Heart right ventricle (tissue), 16 donors: ENCODE measurements at regions not wholly inside any gene's neighbourhood (a gene's known extent, or its start where the extent isn't known, plus 50 kb on each side); places are given as distances from the start of the nearest gene placed in this dataset.

ENCODE experiments used
- ATAC-seq, 8 donors: fragments of 200-7000 bp; cut with Tn5 transposase; one replicate each; pipeline ENCODE4 v1.9.1; 2020; ENCODE audit warnings: mild to moderate bottlenecking in 8 of 8, moderate library complexity in 8 of 8, moderate number of reproducible peaks in 1 of 8
- DNase-seq, 2 donors: peaks; one replicate each; pipeline ENCODE4 v3.0.0-alpha.2; 2020
- H3K27ac ChIP-seq, 10 donors: fragments of 200-600 bp; sonication (generic) in 2 of 10; one replicate each; pipeline versions ENCODE4 v1.5.0 to v1.8.0; 2020 to 2022; ENCODE audit warnings: mild to moderate bottlenecking in 3 of 10
- H3K27me3 ChIP-seq, 7 donors: fragments of 200-600 bp; one replicate each; pipeline ENCODE4 v1.8.0; 2021 to 2022; ENCODE audit warnings: mild to moderate bottlenecking in 2 of 7
- H3K36me3 ChIP-seq, 9 donors: fragments of 200-600 bp; sonication (generic) in 1 of 9; one replicate each; pipeline versions ENCODE4 v1.5.0 to v1.8.0; 2020 to 2022; ENCODE audit warnings: mild to moderate bottlenecking in 2 of 9
- H3K4me1 ChIP-seq, 9 donors: fragments of 200-600 bp; sonication (generic) in 1 of 9; one replicate each; pipeline versions ENCODE4 v1.5.0 to v1.8.0; 2020 to 2022; ENCODE audit warnings: mild to moderate bottlenecking in 4 of 9
- H3K4me3 ChIP-seq, 10 donors: fragments of 200-600 bp; sonication (generic) in 2 of 10; one replicate each; pipeline versions ENCODE4 v1.5.0 to v1.8.0; 2020 to 2022; ENCODE audit warnings: mild to moderate bottlenecking in 7 of 10, moderate library complexity in 2 of 10
- H3K9me3 ChIP-seq, 11 donors: fragments of 200-600 bp in 10 of 11; sonication (generic) in 2 of 11; one replicate each; pipeline versions ENCODE4 v1.5.0 to v1.8.0; 2013 to 2022; ENCODE audit warnings: mild to moderate bottlenecking in 2 of 11, control low read depth in 1 of 11, moderate library complexity in 1 of 11
- CTCF ChIP-seq, 9 donors: fragments of 200-600 bp; sonication (generic) in 2 of 9; IDR thresholded peaks; one replicate each; pipeline versions ENCODE4 v1.5.0 to v1.8.0; 2021 to 2022; ENCODE audit warnings: antibody characterized with exemption in 9 of 9, mild to moderate bottlenecking in 5 of 9, moderate library complexity in 1 of 9
- WGBS, 2 donors: extraction: QIAGEN DNeasy Blood & Tissue Kit; methylation state at CpG; one replicate each; pipeline ENCODE4 v1.1.7; 2013; ENCODE audit warnings: inconsistent platforms in 1 of 2; 5-methylcytosine and 5-hydroxymethylcytosine counted together
- intact Hi-C, 10 donors: fragments of 100-400 bp; cut with DNase I; formaldehyde crosslinking; loops; one replicate each; pipeline versions ENCODE4 v1.11.1 to v1.14.2; 2022
- donor health status: Arrhythmogenic right ventricular cardiomyopathy.
- donor health status: ischemic (EF 13 %, LVEDD 7.1; RV severe dilation, severe dysfunction).
- donor health status: healthy with polysubstance abuse.
- donor health status: DM: no; HTN: yes; CAD: no.
- donor health status: DM: no; HTN: no; CAD: no.
- donor health status: ischemic (EF 25% LVEDD 6.9; RV normal size, moderate dysfunction).
- donor health status: ischemic (EF 25% LVEDD 5.7; RV mildly dilated, moderate dysfunction).
- donor health status: healthy.
- donor health status: DM: yes; HTN: yes; CAD: no.
- donor health status: Ischemic cardiomyopathy.
- donor health status: ischemic (EF 35%, LVEDD 5.7; RV mildly dilated, moderate dysfunction).
- donor health status: nonischemic (EF 11% LVEDD 7.7; RV severe dilation, severe dysfunction).
- donor health status: DM: yes; HTN: yes; CAD: no.
- donor health status: PGD.
- donor health status: ischemic (EF 29% LVEDD 5.4; RV normal size, mild dysfunction).
- donor health status: nonischemic (EF 23%, LVEDD 6.1; RV moderate dilation, normal function).

DNA sequence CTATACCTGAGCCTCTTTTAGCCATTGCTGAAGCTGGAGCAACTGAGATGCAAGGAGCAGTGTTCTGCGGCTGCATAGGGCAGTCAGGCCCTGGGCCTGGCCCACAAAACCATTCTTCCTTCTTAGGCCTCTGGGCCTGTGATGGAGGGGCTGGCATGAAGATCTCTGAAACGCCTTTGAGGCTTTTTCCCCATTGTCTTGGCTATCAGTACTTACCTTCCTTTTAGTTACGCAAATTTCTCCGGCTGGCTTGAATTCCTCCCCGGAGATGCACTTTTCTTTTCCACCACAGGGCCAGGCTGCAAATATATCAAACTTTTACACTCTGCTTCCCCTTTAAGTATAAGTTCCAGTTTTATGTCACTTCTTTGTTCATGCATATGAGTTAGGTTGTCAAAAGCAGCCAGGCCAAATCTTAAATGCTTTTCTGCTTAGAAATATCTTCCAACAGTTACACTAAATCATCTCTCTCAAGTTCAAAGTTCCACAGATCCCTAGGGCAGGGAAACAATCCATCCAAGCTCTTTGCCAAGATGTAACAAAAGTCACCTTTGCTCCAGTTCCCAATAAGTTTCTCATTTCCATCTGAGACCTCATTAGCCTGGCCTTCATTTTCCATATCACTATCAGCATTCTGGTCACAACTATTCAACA, 194.4 kb upstream of the PCDH7 start:
- Histone ChIP-seq H3K27ac (no peak overlapping the region), H3K27me3 (no peaks in the 10 kb centered on the region), H3K4me1 (no peaks in the 10 kb centered on the region), H3K9me3 (peaks cover 0 to 5% (median 0%) of the 10 kb centered on the region in 11 donors), H3K36me3 (no peaks in the 10 kb centered on the region), H3K4me3 (no peak overlapping the region)
- WGBS, 2 donors = 80 to 89% methylated on average over 5 of the region's 5 CpGs
- no peak for ATAC-seq
- TF ChIP-seq CTCF (IDR thresholded peaks at IDR 0.05) = no peak
- intact Hi-C loops = no loop called here
- no peak for DNase-seq

DNA sequence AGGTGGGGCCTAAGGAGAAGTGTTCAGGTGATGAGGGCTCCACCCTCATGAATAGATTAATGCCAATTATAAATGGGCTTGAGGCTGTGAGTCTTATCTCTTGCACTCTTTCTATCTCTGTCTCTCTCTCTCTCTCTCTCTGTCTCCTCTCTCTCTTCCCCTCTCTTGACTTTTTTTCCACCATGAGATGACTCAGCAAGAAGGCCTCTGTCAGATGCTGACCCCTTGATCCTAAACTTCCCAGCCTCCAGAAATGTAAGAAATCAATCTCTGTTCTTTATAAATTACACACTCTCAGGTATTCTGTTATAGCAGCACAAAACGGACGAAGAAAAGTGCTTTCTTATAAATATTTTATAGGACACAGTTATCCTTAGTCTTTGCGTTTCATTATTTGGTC, 184.9 kb upstream of the PCDH7 start:
- TF ChIP-seq CTCF (IDR thresholded peaks at IDR 0.05) = no peak
- H3K27ac ChIP-seq = no peak overlapping the region
- DNase-seq = no peak
- H3K9me3 ChIP-seq = peaks cover 0 to 8% (median 0%) of the 10 kb centered on the region in 11 donors
- WGBS, 2 donors = 90 to 96% methylated on average over 3 of the region's 3 CpGs
- no peaks in the 10 kb centered on the region for H3K27me3 ChIP-seq
- intact Hi-C loops = no loop called here
- no peaks in the 10 kb centered on the region for H3K36me3 ChIP-seq
- no peaks in the 10 kb centered on the region for H3K4me1 ChIP-seq
- no peak for ATAC-seq
- no peak overlapping the region for H3K4me3 ChIP-seq

DNA sequence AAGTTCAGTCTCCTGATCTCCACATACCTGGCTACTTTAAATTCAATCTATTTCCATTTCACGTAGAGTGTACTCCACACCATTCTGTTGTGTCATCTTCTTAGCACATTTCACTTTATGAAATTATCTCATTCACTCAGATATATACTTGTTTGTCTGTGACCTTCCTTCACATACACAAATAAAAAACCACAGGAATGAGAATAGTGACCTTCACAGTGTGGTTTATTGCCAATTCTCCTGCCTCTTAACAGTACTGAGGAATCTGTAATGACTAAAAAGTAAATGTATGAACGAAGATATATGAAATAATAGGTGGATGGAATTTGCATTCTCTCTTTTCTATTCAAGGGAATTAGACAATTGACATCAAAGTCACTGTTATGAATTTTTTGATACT, 183.9 kb upstream of the PCDH7 start:
- H3K27ac ChIP-seq = no peak overlapping the region
- no peak for TF ChIP-seq CTCF (IDR thresholded peaks at IDR 0.05)
- peaks cover 0 to 8% (median 0%) of the 10 kb centered on the region in 11 donors for H3K9me3 ChIP-seq
- ATAC-seq (no peak), DNase-seq (no peak)
- WGBS, 2 donors = 73 to 78% methylated on average over 2 of the region's 2 CpGs
- intact Hi-C loops = no loop called here
- H3K4me3 ChIP-seq = no peak overlapping the region
- H3K4me1 ChIP-seq = no peaks in the 10 kb centered on the region
- H3K27me3 ChIP-seq = no peaks in the 10 kb centered on the region
- no peaks in the 10 kb centered on the region for H3K36me3 ChIP-seq

DNA sequence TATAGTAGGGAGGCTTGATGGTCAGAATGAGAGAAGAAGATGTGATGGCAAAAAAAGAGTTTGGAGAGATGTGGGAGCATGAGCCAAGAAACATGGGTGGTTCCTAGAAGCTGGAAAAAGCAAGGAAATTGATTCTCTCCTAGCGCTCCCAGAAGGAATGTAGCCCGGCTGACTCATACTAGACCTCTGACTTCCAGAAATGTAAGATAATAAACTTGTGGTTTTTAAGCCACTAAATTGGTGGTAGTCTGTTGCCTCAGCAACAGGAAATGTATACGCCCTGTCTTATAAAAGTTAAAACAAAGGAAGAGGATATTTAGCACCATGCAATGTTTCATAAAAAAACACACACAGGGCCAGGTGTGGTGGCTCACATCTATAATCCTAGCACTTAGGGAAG, 182.7 kb upstream of the PCDH7 start:
- no peak for TF ChIP-seq CTCF (IDR thresholded peaks at IDR 0.05)
- peak in 4 of 8 donors; percentile 34 to 45 (median 36) for ATAC-seq
- no peaks in the 10 kb centered on the region for H3K4me1 ChIP-seq
- H3K36me3 ChIP-seq = no peaks in the 10 kb centered on the region
- intact Hi-C loops = no loop called here
- no peak overlapping the region for H3K27ac ChIP-seq
- H3K9me3 ChIP-seq = peaks cover 0 to 8% (median 0%) of the 10 kb centered on the region in 11 donors
- DNase-seq = no peak
- no peak overlapping the region for H3K4me3 ChIP-seq
- WGBS, 2 donors = 40 to 61% methylated on average over 3 of the region's 3 CpGs
- no peaks in the 10 kb centered on the region for H3K27me3 ChIP-seq
